Thyroid gland (tissue), 4 donors: ENCODE measurements at regions not wholly inside any gene's neighbourhood (a gene's known extent, or its start where the extent isn't known, plus 50 kb on each side); places are given as distances from the start of the nearest gene placed in this dataset.

ENCODE experiments used
- CTCF ChIP-seq, 6 experiments: fragments of 200-600 bp in 3 of 6; fragments of 450-650 bp in 3 of 6; sonication (generic) in 3 of 6; IDR thresholded peaks; one replicate each; pipeline ENCODE4 v1.5.1; 2016 to 2019; ENCODE audit warnings: antibody characterized with exemption in 6 of 6, mild to moderate bottlenecking in 2 of 6, inconsistent platforms in 1 of 6, moderate library complexity in 1 of 6
- POLR2A ChIP-seq, 2 donors: fragments of 450-650 bp; IDR thresholded peaks; one replicate each; pipeline ENCODE4 v1.6.1; 2017; ENCODE audit warnings: antibody characterized with exemption in 2 of 2, mild to moderate bottlenecking in 2 of 2, moderate library complexity in 1 of 2

GRCh38 chr17:73851091-73851490 is 206.8 kb upstream of the SDK2 start:
- TF ChIP-seq CTCF (IDR thresholded peaks at IDR 0.05) (no peak), POLR2A (IDR thresholded peaks at IDR 0.05) (no peak)
